Middle frontal gyrus (tissue), 1 donor: ENCODE measurements at regions not wholly inside any gene's neighbourhood (a gene's known extent, or its start where the extent isn't known, plus 50 kb on each side); places are given as distances from the start of the nearest gene placed in this dataset.

Source experiments
- DNase-seq: peaks from one replicate; pipeline ENCODE4 v3.0.0-alpha.2; 2015; ENCODE audit warnings: low spot score; ENCODE audit errors: extremely low spot score

DNA sequence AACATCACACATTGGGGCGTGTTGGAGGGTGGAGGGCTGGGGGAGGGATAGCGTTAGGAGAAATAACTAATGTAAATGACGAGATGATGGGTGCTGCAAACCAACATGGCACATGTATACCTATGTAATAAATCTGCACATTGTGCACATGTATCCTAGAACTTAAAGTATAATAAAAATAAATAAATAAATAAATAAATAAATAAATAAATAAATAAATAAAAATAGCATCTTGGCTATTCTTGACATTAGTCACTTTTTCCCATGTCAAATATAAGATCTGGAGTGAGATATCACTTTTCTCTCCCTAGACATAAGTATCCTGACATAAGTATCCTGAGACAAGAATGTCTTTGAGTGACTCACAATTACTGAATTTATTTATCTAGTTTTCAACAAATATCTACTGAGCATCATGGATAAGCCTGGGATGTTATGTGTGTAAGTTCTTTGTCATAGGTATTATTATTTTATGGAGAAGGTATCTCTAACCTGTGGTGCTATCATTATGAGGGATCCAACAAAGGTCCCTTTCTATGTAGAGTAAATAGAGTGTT is 691.3 kb downstream of the SORCS1 start:
- DNase-seq, result no peak

DNA sequence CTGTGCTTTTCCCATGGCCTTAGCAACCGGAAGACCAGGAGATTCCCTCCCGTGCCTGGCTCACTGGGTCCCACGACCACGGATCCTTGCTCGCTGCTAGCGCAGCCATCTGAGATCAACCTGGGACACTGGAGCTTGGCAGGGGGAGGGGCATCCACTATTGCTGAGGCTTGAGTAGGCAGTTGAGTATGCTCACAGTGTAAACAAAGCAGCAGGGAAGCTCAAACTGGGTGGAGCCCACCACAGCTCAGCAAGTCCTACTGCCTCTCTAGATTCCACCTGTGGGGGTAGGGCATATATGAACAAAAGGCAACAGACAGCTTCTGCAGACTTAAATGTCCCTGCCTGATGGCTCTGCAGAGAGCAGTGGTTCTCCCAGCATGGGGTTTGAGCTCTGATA is 697.0 kb downstream of the SORCS1 start:
- DNase-seq, result no peak

DNA sequence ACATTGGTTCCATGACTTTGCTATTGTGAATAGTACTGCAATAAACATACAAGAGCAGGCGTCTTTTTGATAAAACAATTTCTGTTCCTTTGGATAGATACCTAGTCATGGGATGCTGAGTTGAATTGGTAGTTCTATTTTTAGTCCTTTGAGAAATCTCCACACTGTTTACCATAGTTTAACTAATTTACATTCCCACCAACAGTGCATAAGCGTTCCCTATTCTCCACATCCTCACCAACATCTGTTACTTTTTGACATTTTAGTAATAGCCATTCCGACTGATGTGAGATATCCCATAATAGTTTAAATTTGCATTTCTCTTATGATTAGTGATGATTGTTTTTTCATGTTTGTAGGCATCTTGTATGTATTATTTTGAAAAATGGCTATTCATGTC is 707.0 kb downstream of the SORCS1 start:
- no peak for DNase-seq

DNA sequence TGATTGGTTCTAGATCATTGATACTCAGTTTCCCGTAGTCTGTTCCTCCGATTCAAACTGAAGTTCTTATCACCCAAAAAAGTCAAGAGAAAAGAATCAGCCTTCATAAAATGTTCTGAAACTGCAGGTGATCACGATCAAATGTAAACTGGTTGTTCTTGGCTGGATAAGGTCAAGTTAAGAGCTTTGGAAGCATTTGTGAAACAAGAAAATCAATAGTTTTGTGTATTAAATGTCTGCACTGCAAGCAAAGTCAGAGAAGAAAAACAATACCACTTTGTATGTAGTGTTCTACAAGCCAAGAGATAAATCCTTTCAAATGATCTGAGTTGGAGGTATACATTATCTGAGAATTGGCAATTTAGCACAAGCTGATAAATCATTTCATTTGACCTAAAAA is 710.3 kb downstream of the SORCS1 start:
- DNase-seq, result no peak

DNA sequence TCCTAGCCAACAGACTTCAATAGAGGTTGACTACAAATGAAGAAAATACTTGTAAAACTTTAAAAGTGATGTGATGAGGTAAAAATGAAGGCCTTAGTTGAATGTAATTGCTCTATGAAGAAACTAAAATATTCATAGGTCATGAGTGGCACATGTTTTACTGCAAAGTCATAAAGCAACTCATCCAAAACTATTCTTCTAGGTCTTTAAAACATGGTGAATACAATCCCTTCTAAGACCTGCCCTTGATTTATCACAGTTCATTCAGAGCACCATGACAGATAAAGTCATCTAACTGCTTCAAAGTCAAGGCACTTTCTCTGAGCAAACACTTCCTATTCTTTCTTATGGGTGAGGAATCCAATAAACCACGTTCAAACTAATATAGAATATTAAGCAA is 713.5 kb downstream of the SORCS1 start:
- DNase-seq, result no peak

DNA sequence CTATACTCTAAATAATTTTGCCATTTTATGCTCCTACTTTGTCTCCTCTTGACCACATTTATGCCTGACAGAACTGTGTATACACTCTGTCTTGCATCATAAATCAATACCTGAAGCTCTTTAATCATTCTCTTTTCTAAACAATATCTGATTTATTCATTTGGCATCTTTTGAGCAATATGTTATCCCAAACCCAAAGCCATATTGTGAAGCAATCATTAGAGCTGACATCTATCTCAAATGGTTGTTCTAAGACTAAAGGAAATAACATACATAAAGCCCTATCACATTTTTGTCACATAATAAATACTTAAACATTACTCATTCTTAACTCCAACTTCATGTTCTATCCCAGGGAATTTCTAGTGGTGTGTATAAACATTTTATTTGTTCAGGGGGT is 717.6 kb downstream of the SORCS1 start:
- DNase-seq, result no peak

DNA sequence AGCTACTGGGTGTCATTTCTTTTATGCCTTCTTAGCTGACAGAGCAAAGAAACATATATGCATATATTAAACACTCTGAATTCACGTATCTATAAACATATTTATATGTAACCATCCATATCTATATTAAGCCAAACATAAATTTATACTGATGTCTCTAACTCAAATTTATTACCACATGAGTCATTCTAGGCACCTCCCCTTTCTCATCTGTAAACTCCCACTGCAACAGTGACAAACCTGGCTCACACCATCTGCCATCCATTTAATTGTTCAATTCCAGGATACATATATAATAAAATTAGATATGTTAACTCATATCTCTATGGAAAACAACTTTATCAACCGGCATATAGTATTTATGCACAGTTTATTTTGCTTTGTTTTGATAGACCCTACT is 722.3 kb downstream of the SORCS1 start:
- no peak for DNase-seq

DNA sequence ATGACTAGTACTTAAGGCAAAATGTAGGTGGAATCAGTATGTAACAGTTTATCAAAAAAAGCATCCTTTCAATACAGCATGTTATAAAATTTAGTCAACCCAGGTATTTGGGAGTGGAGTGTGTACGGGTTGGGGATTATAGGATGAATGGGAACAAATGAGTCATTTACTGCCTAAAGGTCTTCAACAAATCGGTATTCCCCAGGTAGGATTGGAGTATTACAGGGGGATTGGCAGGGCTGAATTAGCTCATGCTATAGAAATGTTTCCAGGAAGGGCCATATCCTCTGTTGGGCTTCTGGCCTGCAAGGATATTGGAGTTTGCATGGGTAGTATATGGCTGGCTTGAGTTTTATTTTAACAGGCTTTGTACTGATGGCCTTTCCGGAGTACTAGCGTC is 723.7 kb downstream of the SORCS1 start:
- no peak for DNase-seq

DNA sequence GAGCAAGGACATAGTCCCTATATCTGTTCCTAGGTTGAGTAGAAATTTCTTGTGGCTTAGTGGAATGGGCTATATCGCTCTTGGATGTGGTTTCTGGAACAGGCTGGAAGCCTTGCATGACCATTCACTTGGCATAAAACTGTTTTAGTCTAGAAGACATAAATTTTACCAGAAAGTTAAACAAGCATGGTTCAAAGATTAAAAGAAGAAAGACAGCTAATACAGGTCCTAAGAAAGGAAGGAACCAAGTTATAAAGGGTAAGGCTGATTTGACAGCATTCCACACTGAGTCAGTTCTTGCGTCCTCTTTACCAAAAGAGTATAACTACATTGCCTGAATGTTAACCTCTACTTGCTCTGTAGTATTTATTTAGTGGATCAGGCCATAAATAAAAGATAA is 724.2 kb downstream of the SORCS1 start:
- DNase-seq, result no peak

DNA sequence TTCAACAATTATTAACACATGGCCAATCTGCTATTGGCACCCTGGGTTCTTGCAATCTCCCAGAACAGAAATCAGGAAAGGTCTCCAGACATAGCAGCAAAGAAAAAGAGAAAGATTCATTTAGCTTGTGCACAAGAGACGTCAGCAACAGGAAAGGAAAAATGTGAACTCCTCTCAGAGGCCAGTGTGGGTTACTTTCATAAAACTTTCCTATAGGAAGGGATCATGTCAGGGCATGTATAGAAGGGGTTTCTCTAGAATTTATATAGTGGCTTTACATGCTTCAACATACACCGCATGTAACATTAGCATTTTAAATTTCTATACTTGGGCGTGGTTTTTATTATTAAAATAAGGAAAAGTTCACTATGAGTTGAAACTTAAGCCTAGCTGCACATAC is 725.1 kb downstream of the SORCS1 start:
- DNase-seq, result no peak

DNA sequence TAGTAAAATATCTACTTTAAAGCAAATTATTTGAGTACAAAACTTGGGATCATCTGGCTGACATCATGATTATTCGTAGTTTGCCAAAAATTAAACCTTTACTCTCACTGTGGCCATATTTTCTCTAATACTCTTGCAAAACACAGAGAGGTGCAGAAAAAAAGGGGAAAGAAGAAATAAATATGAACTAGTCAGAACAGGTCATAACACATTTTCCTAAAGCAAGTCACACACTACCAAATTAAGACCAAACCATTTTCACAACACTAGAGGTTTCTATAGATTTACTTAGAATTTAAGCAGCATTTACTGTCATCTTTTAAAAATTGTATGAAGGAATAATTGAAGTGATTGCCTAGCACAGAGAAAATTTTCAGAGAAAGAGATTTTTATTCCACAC is 726.1 kb downstream of the SORCS1 start:
- no peak for DNase-seq

DNA sequence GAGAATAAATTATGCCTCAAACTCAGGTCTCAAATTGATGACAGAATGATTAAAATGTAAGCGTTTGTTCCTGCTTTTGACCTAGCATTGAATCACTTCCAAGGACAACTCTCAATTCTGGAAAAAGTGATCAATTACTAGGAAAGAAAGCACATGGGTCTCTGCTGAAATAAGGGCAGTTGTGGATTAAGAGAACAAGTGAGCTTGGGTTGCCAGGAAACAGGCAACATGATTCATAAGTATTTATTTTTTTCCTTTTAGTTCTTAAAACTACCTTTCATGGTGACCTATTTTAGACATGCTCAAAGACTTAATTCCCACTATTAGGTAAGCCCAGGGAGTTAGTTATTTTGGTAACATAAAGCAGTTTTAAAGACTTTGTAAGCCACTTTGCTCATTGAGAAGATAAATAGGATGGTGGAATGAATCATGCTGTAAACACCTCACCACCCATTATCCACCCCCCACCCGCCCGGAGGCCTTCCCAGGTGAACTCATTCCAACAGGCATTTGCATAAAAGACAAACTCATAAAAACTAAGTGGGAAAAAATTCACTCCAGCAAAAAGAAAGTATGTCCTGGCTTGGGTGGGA is 728.3 kb downstream of the SORCS1 start:
- no peak for DNase-seq

DNA sequence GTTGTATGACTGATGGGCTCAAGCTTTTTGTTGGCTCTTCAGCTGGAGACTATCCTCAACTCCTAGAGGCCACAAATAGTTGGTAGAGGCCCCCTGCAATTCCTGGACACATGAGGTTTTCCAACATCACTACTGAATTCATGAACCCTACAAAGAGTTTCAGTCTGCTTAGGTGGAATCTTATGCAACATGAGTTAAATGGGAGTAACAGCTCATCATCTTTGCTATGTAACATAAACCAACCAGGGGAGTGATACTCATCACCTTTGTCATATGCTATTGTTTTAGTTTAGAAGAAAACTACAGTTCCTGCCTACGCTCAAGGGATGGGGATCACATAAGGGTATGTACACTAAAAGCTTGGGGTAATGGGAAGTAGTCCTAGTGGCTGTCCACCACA is 729.4 kb downstream of the SORCS1 start:
- no peak for DNase-seq

DNA sequence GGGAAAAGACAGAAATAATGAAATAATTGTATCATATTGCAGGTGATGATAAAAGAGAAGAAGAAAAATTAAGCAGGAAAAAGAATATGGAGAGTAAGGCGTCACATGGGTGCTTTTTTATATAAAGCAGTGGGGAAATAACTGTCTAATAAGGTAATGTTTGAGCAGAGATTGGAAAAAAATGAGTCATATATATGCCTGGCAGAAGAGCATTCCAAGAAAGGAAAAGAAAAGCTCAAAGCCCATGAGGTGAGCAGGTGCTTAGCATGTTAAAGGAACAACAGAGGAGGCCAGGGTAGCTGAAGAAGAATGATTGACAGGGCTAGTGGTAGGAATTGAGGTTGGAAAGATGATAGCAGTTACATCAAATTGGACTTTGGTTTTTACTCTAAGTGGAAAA is 739.5 kb downstream of the SORCS1 start:
- no peak for DNase-seq

DNA sequence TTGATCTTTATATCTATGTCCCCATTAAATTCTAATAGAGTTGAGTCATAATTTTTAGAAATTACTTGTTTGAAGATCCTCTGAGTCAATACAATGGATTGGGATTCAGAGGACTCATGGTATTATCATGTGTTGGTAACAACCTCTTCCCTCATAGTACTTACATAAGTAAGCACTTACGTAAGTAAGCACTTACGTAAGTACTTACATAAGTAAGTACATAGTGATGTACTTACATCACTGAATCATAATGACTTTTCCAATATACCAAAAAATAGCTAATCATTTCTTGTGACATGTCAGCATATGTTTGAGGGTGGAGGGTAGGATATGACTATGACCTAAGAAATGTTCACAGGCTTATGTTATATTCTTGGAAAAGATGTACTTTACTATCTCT is 740.5 kb downstream of the SORCS1 start:
- no peak for DNase-seq

DNA sequence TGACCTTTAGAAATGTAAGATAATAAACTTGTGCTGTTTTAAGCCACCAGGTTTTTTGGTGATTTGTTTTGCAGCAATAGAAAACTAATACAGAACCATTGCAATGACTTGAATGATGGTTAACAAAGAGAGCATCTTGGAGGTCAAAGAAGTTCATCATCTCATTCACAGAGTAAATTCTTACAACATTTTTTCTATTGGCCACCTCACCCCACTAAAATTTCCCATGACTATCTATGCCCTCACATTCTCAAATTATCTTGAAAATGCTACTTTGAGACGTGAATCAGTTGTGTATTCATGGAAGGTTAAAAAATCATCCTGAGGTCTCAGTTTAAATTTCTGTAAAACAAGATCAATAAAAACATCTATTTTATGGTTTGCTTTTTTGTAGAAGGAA is 754.2 kb downstream of the SORCS1 start:
- no peak for DNase-seq

DNA sequence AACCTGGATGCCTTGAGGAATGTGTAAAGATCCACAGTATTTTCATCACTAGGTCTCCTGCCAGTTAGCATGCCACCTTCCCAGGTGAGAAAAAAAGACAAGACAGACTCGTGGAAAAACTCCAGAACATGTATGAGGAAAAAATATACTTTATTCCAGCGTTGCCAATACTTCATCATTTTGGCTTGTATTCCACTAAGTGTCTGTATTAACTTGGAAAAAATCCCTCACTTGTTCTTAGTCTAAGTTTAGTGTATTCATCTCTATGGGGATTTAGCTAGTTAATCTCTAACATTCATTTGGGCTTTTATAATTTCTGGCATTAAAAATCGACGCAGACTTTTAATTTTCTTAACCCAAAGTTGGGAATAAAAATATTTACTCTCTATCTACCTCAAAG is 759.4 kb downstream of the SORCS1 start:
- DNase-seq, result no peak

DNA sequence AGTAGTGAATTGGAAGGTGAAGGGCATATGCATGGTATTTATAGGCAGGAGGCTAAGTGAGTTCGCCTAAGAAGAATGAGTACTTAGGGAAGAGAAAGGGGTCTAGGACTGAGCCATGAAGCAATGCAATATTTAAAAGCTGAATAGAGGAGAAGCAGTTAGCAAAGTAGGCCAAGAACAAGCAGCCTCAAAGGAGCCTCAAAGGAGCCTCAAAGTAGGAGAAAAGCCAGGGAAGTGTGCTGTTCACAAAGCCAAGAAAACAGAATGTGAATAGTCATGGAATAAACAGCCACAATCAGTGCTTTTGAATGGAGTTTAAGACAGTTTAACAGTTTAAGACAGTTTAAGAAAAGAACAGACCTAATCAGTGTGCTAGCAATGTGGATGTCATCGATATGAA is 762.0 kb downstream of the SORCS1 start:
- DNase-seq, result no peak

DNA sequence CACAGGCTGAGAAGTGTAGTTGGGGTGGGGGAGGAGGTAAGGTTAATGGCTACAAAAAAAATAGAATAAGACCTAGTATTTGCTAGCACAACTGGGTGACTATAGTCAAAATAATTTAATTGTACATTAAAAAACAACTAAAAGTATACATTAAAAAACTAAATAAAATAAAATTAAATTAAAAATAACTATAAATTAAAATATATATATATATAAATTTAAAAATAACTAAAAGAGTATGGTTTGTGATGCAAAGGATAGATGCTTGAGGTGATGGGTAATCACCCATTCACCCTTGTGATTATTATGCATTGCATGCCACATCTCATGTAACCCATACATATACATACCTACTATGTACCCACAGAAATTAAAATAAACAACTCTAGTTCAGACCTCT is 762.5 kb downstream of the SORCS1 start:
- DNase-seq, result no peak

DNA sequence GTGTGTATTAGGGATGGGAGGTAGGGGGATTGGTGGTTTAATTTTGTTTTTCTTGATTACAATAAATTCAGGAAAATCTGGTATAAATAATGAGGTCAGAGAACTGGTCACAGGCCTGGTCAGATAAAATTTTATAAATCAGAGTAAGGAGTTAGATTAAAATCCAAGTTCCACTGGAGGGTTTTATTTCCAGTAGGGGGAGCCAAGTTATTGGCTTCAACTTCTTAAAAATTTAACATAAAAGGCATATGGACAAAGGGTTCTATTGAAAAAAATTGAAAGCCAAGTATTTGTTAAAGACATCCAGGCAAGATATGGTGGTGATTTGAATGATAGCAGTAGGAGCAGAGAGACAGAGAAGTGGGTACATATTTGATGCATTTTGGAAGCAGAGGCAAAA is 763.3 kb downstream of the SORCS1 start:
- no peak for DNase-seq

DNA sequence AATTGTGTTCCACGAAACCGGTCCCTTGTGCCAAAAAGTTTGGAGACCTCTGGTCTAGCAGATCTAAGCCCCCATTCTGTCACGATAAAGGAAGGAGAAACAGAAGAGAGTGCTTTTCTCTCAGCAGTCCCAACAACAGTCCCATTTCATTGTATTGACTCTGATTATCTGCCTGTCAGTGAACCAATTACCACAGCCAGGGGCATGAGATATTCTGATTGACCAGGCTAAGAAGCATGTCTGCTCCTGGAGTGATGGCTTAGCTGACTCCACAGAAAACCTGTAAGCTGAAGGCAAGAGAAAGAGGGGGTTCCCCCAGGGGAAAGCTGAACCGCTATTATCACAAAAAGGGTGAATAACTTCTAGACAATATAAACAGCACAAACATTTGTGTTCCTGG is 765.4 kb downstream of the SORCS1 start:
- DNase-seq, result no peak

DNA sequence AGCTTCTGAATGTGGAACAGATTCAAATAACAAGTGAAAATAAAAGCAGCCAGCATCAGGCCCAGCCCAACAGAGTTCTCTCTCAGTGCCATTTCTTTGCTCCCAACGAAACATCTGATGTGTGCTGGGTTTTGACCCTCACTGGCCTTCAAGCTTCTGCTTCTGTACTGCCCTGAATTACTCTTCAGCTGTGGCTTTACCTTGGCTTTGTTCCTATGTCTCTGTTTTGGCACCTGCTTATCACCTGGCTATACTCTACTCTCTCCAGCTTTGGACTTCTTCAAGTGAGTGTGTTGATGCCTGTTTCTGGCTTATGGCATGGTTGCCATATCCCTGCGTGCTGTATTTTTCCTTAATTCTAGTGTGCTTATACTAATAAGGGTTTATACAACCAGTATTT is 768.3 kb downstream of the SORCS1 start:
- no peak for DNase-seq

DNA sequence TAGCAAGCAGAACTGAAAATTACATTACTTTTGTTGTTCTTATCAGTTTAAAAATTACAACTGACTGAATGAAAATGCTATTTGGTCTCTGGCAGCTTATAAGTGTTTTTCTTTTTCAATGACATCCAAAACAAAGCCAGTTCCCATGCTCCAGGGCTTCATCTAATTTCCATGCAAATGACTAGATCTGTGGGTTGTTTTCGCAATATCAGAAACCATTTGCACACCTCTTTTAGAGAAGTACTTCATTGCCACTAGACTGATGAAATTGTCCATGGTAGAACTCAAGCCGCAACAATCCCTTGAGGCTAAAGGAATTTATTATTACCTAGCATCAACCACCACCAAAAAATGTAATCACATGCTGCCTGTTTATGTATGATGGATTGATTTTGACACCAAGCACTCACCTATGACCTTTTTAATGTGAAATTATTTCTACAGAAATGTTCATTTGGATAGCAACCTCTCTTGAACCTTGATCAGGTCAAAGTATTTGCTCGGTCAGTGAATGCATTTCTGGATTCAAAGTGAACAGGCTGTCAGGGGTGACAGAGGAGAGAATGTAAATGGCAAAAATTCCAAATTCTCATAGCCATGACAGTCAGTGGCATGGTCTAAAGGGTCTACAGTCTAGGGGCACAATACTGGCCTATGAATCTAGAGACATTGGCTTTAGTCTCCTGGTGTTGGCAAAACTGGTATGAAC is 769.3 kb downstream of the SORCS1 start:
- DNase-seq, result no peak
